Smooth muscle cell (in vitro differentiated cells): ENCODE measurements at regions not wholly inside any gene's neighbourhood (a gene's known extent, or its start where the extent isn't known, plus 50 kb on each side); places are given as distances from the start of the nearest gene placed in this dataset.
"Not testable (repeated sequence)": the region's sequence is repeated elsewhere in the genome, so short reads cannot be mapped to it uniquely, and the experiment has no call there.

ENCODE experiments used
- DNase-seq: peaks from one replicate; lab custom pipeline; 2025; ENCODE audit not compliant: unreplicated experiment; lab: John Stamatoyannopoulos, UW
- H2AFZ ChIP-seq: fragments of 200-600 bp; sonication (generic); 2 replicates; pipeline ENCODE4 v1.6.0; 2016; ENCODE audit warnings: antibody characterized with exemption, low read depth, mild to moderate bottlenecking
- H3F3A ChIP-seq: fragments of 200-600 bp; sonication (generic); 2 replicates; pipeline ENCODE4 v1.6.0; 2017; ENCODE audit warnings: antibody characterized with exemption, low read depth
- H3K27ac ChIP-seq: fragments of 200-600 bp; sonication (generic); 2 replicates; pipeline ENCODE4 v1.5.1; 2016; ENCODE audit warnings: low read depth, mild to moderate bottlenecking
- H3K27me3 ChIP-seq: fragments of 200-600 bp; sonication (generic); 2 replicates; pipeline ENCODE4 v1.6.1; 2016; ENCODE audit warnings: low read depth, mild to moderate bottlenecking
- H3K36me3 ChIP-seq: fragments of 200-600 bp; sonication (generic); 2 replicates; pipeline ENCODE4 v1.5.1; 2016; ENCODE audit warnings: low read depth
- H3K4me1 ChIP-seq: fragments of 200-600 bp; sonication (generic); 2 replicates; pipeline ENCODE4 v1.5.1; 2016; ENCODE audit warnings: low read depth
- H3K4me2 ChIP-seq: fragments of 200-600 bp; sonication (generic); 2 replicates; pipeline ENCODE4 v1.6.0; 2016; ENCODE audit warnings: mild to moderate bottlenecking
- H3K4me3 ChIP-seq: fragments of 200-600 bp; sonication (generic); 2 replicates; pipeline ENCODE4 v1.5.1; 2016; ENCODE audit warnings: mild to moderate bottlenecking
- H3K79me2 ChIP-seq: fragments of 200-600 bp; sonication (generic); 2 replicates; pipeline ENCODE4 v1.6.0; 2016; ENCODE audit warnings: low read depth, mild to moderate bottlenecking
- H3K9ac ChIP-seq: fragments of 200-600 bp; sonication (generic); 2 replicates; pipeline ENCODE4 v1.6.0; 2016; ENCODE audit warnings: low read depth
- H3K9me3 ChIP-seq: fragments of 200-600 bp; sonication (generic); replicated peaks from 2 replicates; pipeline ENCODE4 v1.5.1; 2016; ENCODE audit warnings: low read depth
- H4K20me1 ChIP-seq: fragments of 200-600 bp; sonication (generic); 2 replicates; pipeline ENCODE4 v1.6.0; 2016; ENCODE audit warnings: low read depth
- WGBS: methylation state at CpG from one replicate; pipeline ENCODE4 v1.1.7; 2016; ENCODE audit warnings: low lambda C conversion rate; 5-methylcytosine and 5-hydroxymethylcytosine counted together

DNA sequence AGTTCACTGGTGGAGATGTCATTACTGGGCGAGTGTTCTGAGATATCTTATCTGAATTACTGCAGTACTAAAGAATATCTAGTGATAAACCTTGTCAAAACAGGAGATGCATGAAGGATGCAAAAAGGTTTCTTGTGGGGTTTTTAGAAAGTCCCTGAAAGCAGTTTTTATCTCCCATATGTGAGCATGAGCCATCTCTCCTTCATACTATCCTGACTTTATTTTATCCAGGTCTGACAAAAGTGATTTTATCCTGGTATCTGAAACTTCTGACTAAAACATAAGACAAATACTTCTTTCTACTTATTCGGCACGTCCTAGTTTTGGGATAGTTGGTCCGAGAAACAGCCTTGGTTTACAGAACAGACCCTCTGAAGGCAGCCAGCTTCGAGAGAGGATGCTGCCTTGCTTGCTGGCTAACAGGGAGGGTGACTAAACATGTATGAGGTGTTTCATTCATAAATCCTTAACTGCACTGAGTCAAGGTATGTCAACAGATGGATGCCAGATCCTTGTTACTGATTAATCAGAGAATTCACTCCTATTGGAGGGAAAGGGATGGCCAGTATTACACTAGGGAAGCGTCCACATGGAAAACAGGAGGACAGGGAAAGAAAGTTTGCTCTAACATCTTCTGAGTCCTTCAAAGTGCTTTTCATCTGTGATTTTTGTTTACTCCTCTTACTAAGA is 927.3 kb downstream of the SPATA31A7 start:
- no CpG with 5 or more reads among the region's 6 CpGs for WGBS
- H3K9me3 ChIP-seq, DNase-seq, H3F3A ChIP-seq, H3K36me3 ChIP-seq, H3K27ac ChIP-seq, H3K9ac ChIP-seq, H3K79me2 ChIP-seq, H3K4me3 ChIP-seq, H2AFZ ChIP-seq, H4K20me1 ChIP-seq, H3K4me2 ChIP-seq, H3K27me3 ChIP-seq, H3K4me1 ChIP-seq: not testable (repeated sequence)

DNA sequence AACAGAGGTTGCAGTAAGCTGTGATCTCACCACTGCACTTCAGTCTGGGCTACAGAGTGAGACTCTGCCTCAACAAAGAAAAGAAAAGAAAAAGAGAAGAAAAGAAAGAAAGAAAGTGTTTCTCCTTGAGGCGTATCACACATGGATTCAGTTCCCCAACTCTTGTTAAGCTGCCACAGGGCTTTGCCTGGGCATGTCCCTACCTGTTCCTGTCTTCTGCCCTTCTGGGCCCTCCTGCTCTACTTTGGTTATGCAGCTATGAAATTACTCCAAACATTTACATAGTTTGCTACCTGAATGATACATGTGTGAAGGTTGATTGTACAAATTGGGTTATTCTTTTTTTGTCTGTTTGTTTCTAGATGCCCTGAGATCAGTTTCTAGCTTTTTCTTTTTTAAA is 929.8 kb downstream of the SPATA31A7 start:
- not testable (repeated sequence) for H3K27me3 ChIP-seq, H3K4me1 ChIP-seq, H3F3A ChIP-seq, H2AFZ ChIP-seq, H3K9me3 ChIP-seq, H3K4me3 ChIP-seq, H3K9ac ChIP-seq, DNase-seq, H3K36me3 ChIP-seq, H3K4me2 ChIP-seq, H3K79me2 ChIP-seq, H3K27ac ChIP-seq, H4K20me1 ChIP-seq
- 71% methylated on average over 1 of the region's 1 CpG for WGBS

DNA sequence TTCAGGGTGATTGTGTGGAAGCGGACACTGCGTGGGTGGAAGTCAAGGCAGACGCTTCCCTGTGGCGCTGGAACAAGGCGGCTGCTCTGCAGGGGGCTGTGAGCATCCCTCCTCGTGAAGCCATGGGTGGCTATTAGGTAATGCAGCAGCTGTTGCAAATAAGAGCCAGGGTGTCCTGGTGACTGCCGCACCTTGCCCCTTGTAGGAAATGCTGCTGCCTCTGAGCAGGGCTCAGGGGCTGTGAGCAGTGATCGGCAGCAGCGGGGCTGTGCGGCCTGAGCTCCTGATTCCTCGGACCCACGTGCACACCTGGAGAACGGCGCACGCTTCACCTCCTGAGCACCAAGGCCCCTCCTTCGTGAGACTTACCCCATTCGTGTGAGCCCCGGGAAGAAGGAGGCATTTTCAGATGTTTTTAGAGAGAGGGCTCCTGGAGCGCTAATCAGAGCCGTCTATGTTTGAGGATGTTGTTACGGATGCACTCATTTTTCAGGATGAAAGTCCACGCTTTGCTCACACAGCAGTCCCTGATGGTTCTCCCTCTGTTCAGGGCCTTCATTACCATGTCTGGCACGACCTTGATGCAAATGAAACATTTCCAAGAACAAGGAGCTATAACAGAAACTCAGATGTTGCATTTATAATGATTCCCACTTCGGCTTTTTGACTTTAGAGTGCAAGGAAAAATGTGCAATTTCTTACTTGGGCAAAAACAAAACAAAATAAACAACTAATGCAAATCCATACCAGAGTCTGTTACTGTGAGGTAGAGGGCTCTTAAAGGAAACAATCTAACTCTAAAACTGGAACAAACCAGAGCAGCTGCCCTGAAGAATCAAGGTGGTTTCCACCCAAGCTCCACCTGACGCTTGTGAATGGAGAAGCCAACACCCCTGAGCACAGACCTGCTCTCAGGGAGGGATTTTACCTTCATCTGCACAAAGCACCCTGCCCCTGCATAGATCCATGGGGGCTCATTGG is 936.1 kb downstream of the SPATA31A7 start:
- WGBS = no CpG with 5 or more reads among the region's 25 CpGs
- H3K36me3 ChIP-seq, H3K9me3 ChIP-seq, DNase-seq, H3K79me2 ChIP-seq, H2AFZ ChIP-seq, H3K4me1 ChIP-seq, H3K4me3 ChIP-seq, H4K20me1 ChIP-seq, H3F3A ChIP-seq, H3K9ac ChIP-seq, H3K27me3 ChIP-seq, H3K4me2 ChIP-seq, H3K27ac ChIP-seq: not testable (repeated sequence)

DNA sequence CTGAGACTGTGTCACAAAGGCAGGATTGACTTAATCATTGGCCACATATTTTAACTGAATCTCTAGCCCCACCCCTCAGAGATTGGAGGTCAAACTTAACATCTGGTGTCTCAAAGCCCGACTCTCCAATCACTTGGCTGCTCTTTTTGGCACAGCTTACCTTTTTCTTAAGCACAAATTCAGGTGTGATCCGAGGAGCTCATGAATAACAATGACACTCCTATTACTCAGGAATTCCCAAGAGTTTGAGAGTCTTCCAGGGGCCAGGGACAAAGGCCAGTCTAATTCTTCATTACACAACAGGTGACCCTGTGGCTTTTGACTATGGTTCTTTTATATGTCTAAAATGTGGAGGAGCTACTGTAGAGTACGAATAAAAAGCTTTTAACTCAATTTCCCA is 945.2 kb downstream of the SPATA31A7 start:
- not testable (repeated sequence) for H4K20me1 ChIP-seq, DNase-seq, H3K36me3 ChIP-seq, H2AFZ ChIP-seq, H3K9me3 ChIP-seq, H3K9ac ChIP-seq, H3K4me1 ChIP-seq, H3K4me3 ChIP-seq, H3F3A ChIP-seq, H3K27ac ChIP-seq, H3K4me2 ChIP-seq, H3K79me2 ChIP-seq, H3K27me3 ChIP-seq
- WGBS = no CpG with 5 or more reads among the region's 3 CpGs

DNA sequence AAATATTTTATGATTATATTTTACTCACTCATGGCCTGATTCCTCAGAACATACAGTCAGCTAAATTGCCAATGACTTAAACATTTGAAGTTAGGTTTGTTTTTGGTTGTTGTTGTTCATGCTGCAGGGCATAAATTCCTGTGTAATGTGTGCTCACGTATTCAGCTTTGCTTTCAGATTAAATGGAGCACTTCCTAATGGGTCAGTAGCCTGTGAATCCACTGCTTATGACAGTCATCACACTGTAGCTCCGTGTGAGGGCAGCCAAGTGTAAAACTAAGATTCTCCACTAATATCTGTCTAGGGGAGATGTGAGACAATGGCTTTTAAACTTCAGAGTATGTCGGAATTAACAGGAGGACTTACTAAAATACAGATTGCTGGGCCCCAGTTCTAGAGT is 955.8 kb downstream of the SPATA31A7 start:
- H3K79me2 ChIP-seq, H3K4me1 ChIP-seq, H3K36me3 ChIP-seq, H3K27me3 ChIP-seq, H3K4me2 ChIP-seq, H3K27ac ChIP-seq, H3K9me3 ChIP-seq, H2AFZ ChIP-seq, H3F3A ChIP-seq, H3K4me3 ChIP-seq, H3K9ac ChIP-seq, H4K20me1 ChIP-seq, DNase-seq: not testable (repeated sequence)
- no CpG with 5 or more reads among the region's 3 CpGs for WGBS
